Activated CD8-positive, alpha-beta T cell treated with anti-CD3 and anti-CD28 coated beads, Interleukin-2, amount 10 ng/mL, durations not matched to agents 7 days and 5 days (primary cell): ENCODE measurements at regions not wholly inside any gene's neighbourhood (a gene's known extent, or its start where the extent isn't known, plus 50 kb on each side); places are given as distances from the start of the nearest gene placed in this dataset.

Experiments used
- ATAC-seq: fragments of 150-1000 bp; cut with Tn5 transposase; one replicate; pipeline ENCODE4 v1.10.0; 2021; ENCODE audit warnings: moderate library complexity
- CTCF ChIA-PET: fragments of 350-600 bp; sonication (Branson Sonifier 250); formaldehyde crosslinking; loops from one replicate; lab custom pipeline; 2021; ENCODE audit warnings: antibody characterized with exemption; lab: Charles Lee
- POLR2A ChIA-PET: fragments of 350-600 bp; sonication (Branson Sonifier 250); formaldehyde crosslinking; loops from one replicate; lab custom pipeline; 2021; ENCODE audit warnings: antibody characterized with exemption; lab: Charles Lee
- DNase-seq: peaks from one replicate; pipeline ENCODE4 v3.0.0-alpha.2; 2020
- H3K27ac Mint-ChIP-seq: one replicate; pipeline ENCODE4 v1.8.0; 2021; ENCODE audit warnings: mild to moderate bottlenecking, mixed read lengths
- H3K27me3 Mint-ChIP-seq: one replicate; pipeline ENCODE4 v1.8.0; 2021; ENCODE audit warnings: low read depth, mixed read lengths
- H3K36me3 Mint-ChIP-seq: one replicate; pipeline ENCODE4 v1.8.0; 2021; ENCODE audit warnings: low read depth, mixed read lengths
- H3K4me1 Mint-ChIP-seq: one replicate; pipeline ENCODE4 v1.8.0; 2021; ENCODE audit warnings: low read depth, mixed read lengths
- H3K4me3 Mint-ChIP-seq: one replicate; pipeline ENCODE4 v1.8.0; 2021; ENCODE audit warnings: mild to moderate bottlenecking, mixed read lengths
- H3K9me3 Mint-ChIP-seq: one replicate; pipeline ENCODE4 v1.8.0; 2022; ENCODE audit warnings: mixed read lengths; ENCODE audit not compliant: insufficient read depth

- no peaks in the 10 kb centered on the region for H3K9me3 Mint-ChIP-seq
- POLR2A ChIA-PET: no interaction called here
Measured at GRCh38 chr1:5701642-5702041, 290.6 kb downstream of the NPHP4 start.

DNA sequence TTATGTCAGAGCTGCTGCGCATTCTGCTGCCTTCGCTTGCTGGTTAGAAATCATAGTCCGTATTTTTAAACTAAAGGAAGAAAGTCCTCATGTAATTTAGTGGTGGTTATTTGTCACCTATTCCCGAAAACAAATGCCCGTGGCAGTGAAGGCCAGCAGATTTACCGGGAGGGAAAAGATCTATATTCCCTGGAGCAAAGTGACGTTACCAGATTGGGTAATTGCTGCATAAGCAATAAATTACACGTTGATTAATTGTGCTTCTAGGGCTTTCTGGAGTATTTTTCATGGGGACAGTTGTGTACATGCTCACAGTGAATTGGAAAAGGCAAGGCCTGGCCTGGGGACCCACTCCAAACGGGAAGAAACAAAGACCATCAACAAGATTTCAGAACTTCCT, 298.7 kb downstream of the NPHP4 start:
- H3K4me1 Mint-ChIP-seq: no peaks in the 10 kb centered on the region
- no peaks in the 10 kb centered on the region for H3K36me3 Mint-ChIP-seq
- ATAC-seq: no peak
- no peak for DNase-seq
- H3K27ac Mint-ChIP-seq: no peak overlapping the region
- H3K4me3 Mint-ChIP-seq: no peak overlapping the region
- ChIA-PET POLR2A (no interaction called here), CTCF (no interaction called here)
- peaks cover 4% of the 10 kb centered on the region for H3K27me3 Mint-ChIP-seq
- no peaks in the 10 kb centered on the region for H3K9me3 Mint-ChIP-seq

More at GRCh38 chr1:5701642-5702041, 290.6 kb downstream of the NPHP4 start:
- CTCF ChIA-PET: no interaction called here
- Mint-ChIP-seq H3K27ac (no peak overlapping the region), H3K27me3 (peaks cover 3% of the 10 kb centered on the region), H3K4me1 (no peaks in the 10 kb centered on the region), H3K4me3 (no peak overlapping the region), H3K36me3 (no peaks in the 10 kb centered on the region)
- DNase-seq: no peak
- no peak for ATAC-seq

- peaks cover 4% of the 10 kb centered on the region for H3K27me3 Mint-ChIP-seq
- no peak overlapping the region for H3K4me3 Mint-ChIP-seq
- ChIA-PET CTCF (no interaction called here), POLR2A (no interaction called here)
- H3K36me3 Mint-ChIP-seq: no peaks in the 10 kb centered on the region
- ATAC-seq (no peak), DNase-seq (no peak)
- no peaks in the 10 kb centered on the region for H3K9me3 Mint-ChIP-seq
- no peaks in the 10 kb centered on the region for H3K4me1 Mint-ChIP-seq
- no peak overlapping the region for H3K27ac Mint-ChIP-seq
Measured at GRCh38 chr1:5692664-5693063, 299.6 kb downstream of the NPHP4 start.

DNA sequence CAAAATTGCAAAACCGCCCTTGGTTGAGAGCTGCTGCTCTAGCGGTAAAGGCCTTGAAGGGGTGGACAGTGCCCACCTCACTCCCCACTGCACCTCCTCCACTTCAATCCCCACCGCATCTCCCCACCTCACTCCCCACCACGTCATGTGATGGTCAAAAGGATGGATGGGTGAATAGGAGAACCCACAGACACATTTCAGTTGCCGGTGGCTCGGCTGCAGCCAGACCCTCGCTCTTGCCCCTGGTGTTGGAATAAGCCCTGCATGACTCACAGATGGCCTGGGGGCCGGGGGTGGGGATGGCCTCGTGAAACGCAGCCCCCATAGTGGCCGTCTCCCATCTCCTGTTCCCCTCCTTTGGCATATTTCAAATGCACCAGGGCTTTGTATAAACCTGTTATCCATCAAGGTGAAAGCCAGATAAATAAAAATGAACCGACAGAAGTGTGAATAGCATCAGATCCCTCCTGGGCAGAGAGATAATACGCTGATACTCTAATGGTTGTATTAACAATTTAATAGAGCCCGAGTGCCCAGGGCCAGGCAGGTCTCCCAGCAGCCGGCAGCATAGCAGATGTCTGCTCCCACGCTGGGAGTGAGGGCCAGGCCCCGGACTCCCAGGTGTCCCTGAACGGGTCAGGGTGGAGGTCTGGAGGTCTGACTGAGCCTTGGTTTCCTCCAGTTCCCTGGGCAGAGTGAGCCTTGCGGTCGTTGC, 300.3 kb downstream of the NPHP4 start:
- Mint-ChIP-seq H3K27me3 (peaks cover 4% of the 10 kb centered on the region), H3K27ac (no peak overlapping the region), H3K4me1 (no peaks in the 10 kb centered on the region), H3K4me3 (no peak overlapping the region), H3K9me3 (no peaks in the 10 kb centered on the region), H3K36me3 (no peaks in the 10 kb centered on the region)
- ATAC-seq (no peak), DNase-seq (no peak)
- CTCF ChIA-PET: no interaction called here
- POLR2A ChIA-PET: no interaction called here

GRCh38 chr1:5690898-5691297, 301.3 kb downstream of the NPHP4 start:
- no peak overlapping the region for H3K4me3 Mint-ChIP-seq
- CTCF ChIA-PET: no interaction called here
- ATAC-seq: no peak

DNA sequence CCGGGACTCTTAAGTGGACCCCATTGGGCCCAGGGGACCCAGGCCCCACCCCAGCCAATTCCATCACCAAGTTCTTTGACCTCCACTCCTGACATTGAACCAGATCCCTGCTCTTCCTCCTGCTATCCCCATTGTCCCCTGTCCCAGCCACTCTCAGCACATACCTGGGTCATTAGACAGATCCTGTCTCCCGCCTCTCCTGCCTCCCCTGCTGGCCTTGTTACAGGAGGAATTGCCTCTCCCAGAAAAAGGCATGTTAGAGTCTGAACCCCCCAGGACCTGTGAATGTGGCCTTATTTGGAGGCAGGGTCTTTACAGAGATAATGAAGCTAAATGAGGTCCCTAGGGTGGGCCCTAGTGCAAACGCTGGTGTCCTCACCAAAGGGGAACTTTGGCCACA, 301.9 kb downstream of the NPHP4 start:
- Mint-ChIP-seq H3K9me3 (no peaks in the 10 kb centered on the region), H3K4me3 (no peak overlapping the region), H3K4me1 (no peaks in the 10 kb centered on the region), H3K27ac (no peak overlapping the region), H3K27me3 (peaks cover 2% of the 10 kb centered on the region), H3K36me3 (no peaks in the 10 kb centered on the region)
- ChIA-PET POLR2A (no interaction called here), CTCF (no interaction called here)
- no peak for ATAC-seq
- DNase-seq: no peak

More at GRCh38 chr1:5690898-5691297, 301.3 kb downstream of the NPHP4 start:
- Mint-ChIP-seq H3K27ac (no peak overlapping the region), H3K4me1 (no peaks in the 10 kb centered on the region), H3K27me3 (peaks cover 2% of the 10 kb centered on the region), H3K9me3 (no peaks in the 10 kb centered on the region), H3K36me3 (no peaks in the 10 kb centered on the region)
- DNase-seq: no peak
- POLR2A ChIA-PET: no interaction called here

DNA sequence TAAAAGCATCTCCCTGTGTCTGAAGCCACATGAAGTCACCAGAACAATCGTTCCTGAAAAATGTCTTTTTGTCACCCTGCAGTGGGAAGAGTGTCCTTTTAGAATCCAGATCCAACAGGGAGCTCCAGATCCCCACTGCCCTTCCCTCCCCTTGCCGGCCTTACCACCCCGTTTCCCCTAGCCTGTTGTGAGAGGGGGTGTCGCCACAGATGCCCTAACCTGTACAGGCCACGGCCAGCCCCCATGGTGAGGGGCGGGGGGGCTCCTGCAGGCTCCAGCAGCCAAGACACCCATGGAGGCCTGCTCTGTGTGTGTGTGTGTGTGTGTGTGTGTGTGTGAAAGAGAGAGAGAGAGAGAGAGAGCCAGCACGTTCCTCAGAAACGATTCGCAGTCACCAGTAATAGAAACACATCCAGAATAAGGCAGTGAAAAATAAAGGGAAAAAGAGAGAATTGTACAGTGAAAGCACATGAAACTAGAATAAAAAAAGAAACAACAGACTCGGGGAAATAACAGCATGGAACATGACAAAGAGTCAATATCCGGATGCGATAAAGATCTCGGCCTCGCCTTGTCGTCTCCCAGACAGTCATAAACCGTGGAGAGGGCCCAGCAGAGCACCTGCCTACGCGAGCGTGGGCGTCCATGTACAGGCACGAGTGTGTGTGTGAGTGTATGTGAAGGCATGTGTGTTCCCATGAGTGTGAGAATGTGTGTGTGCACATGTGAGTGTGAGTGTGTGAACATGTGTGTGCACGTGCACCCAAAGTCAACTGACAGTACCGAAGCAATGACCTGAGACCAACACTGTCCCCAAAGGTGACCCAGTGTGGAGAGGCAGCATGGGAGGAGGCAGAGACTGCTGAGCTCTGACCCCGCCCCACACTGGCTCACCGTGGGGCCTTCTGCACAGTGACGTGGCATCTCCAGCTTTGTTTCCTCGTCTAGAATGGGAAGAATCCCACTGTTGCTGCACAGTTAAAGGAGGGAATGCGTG, 303.8 kb downstream of the NPHP4 start:
- ATAC-seq (no peak), DNase-seq (no peak)
- Mint-ChIP-seq H3K4me1 (peaks cover 2% of the 10 kb centered on the region), H3K36me3 (no peaks in the 10 kb centered on the region), H3K9me3 (no peaks in the 10 kb centered on the region), H3K27me3 (no peaks in the 10 kb centered on the region), H3K4me3 (no peak overlapping the region), H3K27ac (no peak overlapping the region)
- POLR2A ChIA-PET: no interaction called here
- CTCF ChIA-PET: no interaction called here

GRCh38 chr1:5686925-5687706, 305.1 kb downstream of the NPHP4 start:
- ChIA-PET POLR2A (no interaction called here), CTCF (no interaction called here)
- no peak for DNase-seq
- no peak for ATAC-seq
- Mint-ChIP-seq H3K36me3 (no peaks in the 10 kb centered on the region), H3K27ac (no peak overlapping the region), H3K4me3 (no peak overlapping the region), H3K27me3 (no peaks in the 10 kb centered on the region), H3K4me1 (peaks cover 3% of the 10 kb centered on the region), H3K9me3 (no peaks in the 10 kb centered on the region)

DNA sequence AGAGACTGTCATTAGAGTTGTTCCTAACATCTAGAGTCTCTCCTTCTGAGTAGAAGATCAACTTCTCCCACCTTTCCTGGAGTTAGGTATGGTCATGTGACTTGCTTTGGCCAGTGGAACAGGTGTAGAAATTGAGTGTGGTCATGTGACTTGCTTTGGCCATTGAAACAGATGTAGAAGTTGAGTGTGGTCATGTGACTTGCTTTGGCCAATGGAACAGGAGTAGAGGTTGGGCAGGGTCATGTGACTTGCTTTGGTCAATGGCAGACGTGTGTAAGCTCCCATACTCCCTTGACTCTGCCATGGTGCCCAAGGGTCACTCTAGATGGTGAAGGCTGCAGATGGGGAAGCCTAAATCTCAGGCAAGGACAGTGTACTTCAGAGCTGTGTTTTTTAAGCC, 306.0 kb downstream of the NPHP4 start:
- Mint-ChIP-seq H3K27ac (no peak overlapping the region), H3K4me3 (no peak overlapping the region), H3K9me3 (no peaks in the 10 kb centered on the region), H3K27me3 (no peaks in the 10 kb centered on the region), H3K36me3 (no peaks in the 10 kb centered on the region), H3K4me1 (peaks cover 3% of the 10 kb centered on the region)
- POLR2A ChIA-PET: no interaction called here
- CTCF ChIA-PET: no interaction called here
- DNase-seq (no peak), ATAC-seq (no peak)

GRCh38 chr1:5685446-5686040, 306.7 kb downstream of the NPHP4 start:
- Mint-ChIP-seq H3K27ac (no peak overlapping the region), H3K4me1 (peaks cover 3% of the 10 kb centered on the region), H3K36me3 (no peaks in the 10 kb centered on the region), H3K9me3 (no peaks in the 10 kb centered on the region), H3K27me3 (no peaks in the 10 kb centered on the region), H3K4me3 (no peak overlapping the region)
- ATAC-seq (no peak), DNase-seq (no peak)
- CTCF ChIA-PET: no interaction called here
- POLR2A ChIA-PET: no interaction called here

GRCh38 chr1:5684791-5685190, 307.4 kb downstream of the NPHP4 start:
- no peaks in the 10 kb centered on the region for H3K9me3 Mint-ChIP-seq
- H3K4me1 Mint-ChIP-seq: peaks cover 3% of the 10 kb centered on the region
- no peaks in the 10 kb centered on the region for H3K36me3 Mint-ChIP-seq
- ATAC-seq (no peak), DNase-seq (no peak)
- POLR2A ChIA-PET: no interaction called here
- H3K4me3 Mint-ChIP-seq: no peak overlapping the region
- H3K27me3 Mint-ChIP-seq: no peaks in the 10 kb centered on the region
- CTCF ChIA-PET: no interaction called here
- H3K27ac Mint-ChIP-seq: no peak overlapping the region
